PC-3 (cell line): ENCODE measurements at regions not wholly inside any gene's neighbourhood (a gene's known extent, or its start where the extent isn't known, plus 50 kb on each side); places are given as distances from the start of the nearest gene placed in this dataset.

ENCODE experiments used
- CTCF ChIP-seq: fragments of 300-600 bp; sonication (generic); conservative IDR thresholded peaks from 2 replicates; pipeline ENCODE4 v1.5.1; 2017; ENCODE audit warnings: antibody characterized with exemption, low read depth, mild to moderate bottlenecking, low read length
- EZH2 ChIP-seq: fragments of 300-600 bp; sonication (generic); IDR thresholded peaks from one replicate; pipeline ENCODE4 v1.6.1; 2017; ENCODE audit warnings: antibody characterized with exemption, mild to moderate bottlenecking, low read length; ENCODE audit not compliant: unreplicated experiment

DNA sequence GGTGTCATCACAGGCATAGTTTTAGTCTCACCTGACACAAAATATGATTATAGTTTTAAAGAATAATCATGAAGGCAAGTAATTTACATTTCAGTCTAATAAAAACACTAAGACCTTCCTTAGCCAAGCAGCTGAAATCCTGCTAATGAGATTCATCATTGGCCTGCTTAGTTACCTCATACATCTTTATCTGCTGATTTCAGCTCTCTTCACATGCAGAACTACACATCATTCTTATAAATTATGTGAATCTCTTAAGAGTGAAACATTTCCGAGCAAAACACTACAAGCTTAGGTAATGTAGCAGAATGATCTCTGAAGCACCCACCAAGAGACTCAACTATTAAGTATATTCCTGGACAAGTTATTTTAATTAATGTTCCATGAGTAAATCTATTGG, 198.1 kb downstream of the DPY19L2 start:
- no peak for TF ChIP-seq CTCF
- no peak for TF ChIP-seq EZH2
